ENCODE measurements at regions not wholly inside any gene's neighbourhood (a gene's known extent, or its start where the extent isn't known, plus 50 kb on each side); places are given as distances from the start of the nearest gene placed in this dataset.
A peak's percentile ranks its signal among the peaks of the same experiment; 100 is the strongest.

GRCh38 chr1:14435368-14436023 is 163.0 kb upstream of the KAZN start:
- Histone ChIP-seq H3K79me2 (ENCODE audit: control insufficient read depth, insufficient read depth, low read length) (no peaks in the 10 kb centered on the region), H2BK5ac (ENCODE audit: low read length) (no peak overlapping the region), H2AK5ac (ENCODE audit: low read length) (no peak overlapping the region), H3K4me3 (ENCODE audit: low read length) (no peak overlapping the region), H3K36me3 (ENCODE audit: control insufficient read depth, insufficient read depth, low read length) (no peaks in the 10 kb centered on the region), H3K18ac (ENCODE audit: low read length) (no peak overlapping the region), H3K4ac (ENCODE audit: low read depth, low read length) (no peak overlapping the region), H4K5ac (ENCODE audit: low read length) (no peak overlapping the region), H3K27ac (ENCODE audit: low read depth, low read length) (no peak overlapping the region), H3K4me2 (ENCODE audit: low read length) (no peak overlapping the region), H3K79me1 (ENCODE audit: low read length) (no peaks in the 10 kb centered on the region), H4K8ac (ENCODE audit: low read depth, low read length) (no peak overlapping the region), H3K23ac (ENCODE audit: low read length) (no peak overlapping the region), H3K9ac (ENCODE audit: low read length) (no peak overlapping the region), H3K27me3 (ENCODE audit: insufficient read depth, low read length, poor library complexity) (no peaks in the 10 kb centered on the region), H2BK15ac (replicated peaks; ENCODE audit: low read depth) (no peak overlapping the region), H2BK120ac (ENCODE audit: low read depth, low read length) (no peak overlapping the region), H3K4me1 (ENCODE audit: control insufficient read depth, low read depth, low read length) (no peaks in the 10 kb centered on the region), H3K56ac (ENCODE audit: low read length) (no peak overlapping the region)
- WGBS (ENCODE audit: extremely low coverage, insufficient coverage, low lambda C conversion rate): no CpG with 5 or more reads among the region's 14 CpGs
- peak; percentile 70 for DNase-seq

- H3K79me1 ChIP-seq (ENCODE audit: low read length): no peaks in the 10 kb centered on the region
- no peaks in the 10 kb centered on the region for H3K4me1 ChIP-seq (ENCODE audit: control insufficient read depth, low read depth, low read length)
- H2AK5ac ChIP-seq (ENCODE audit: low read length): no peak overlapping the region
- H3K18ac ChIP-seq (ENCODE audit: low read length): no peak overlapping the region
- no CpG with 5 or more reads among the region's 13 CpGs for WGBS (ENCODE audit: extremely low coverage, insufficient coverage, low lambda C conversion rate)
- H3K4me2 ChIP-seq (ENCODE audit: low read length): no peak overlapping the region
- H3K4ac ChIP-seq (ENCODE audit: low read depth, low read length): no peak overlapping the region
- H3K56ac ChIP-seq (ENCODE audit: low read length): no peak overlapping the region
- no peak overlapping the region for H2BK15ac ChIP-seq (replicated peaks; ENCODE audit: low read depth)
- no peak overlapping the region for H4K5ac ChIP-seq (ENCODE audit: low read length)
- no peak overlapping the region for H3K27ac ChIP-seq (ENCODE audit: low read depth, low read length)
- no peak overlapping the region for H3K23ac ChIP-seq (ENCODE audit: low read length)
- DNase-seq: no peak
- H3K36me3 ChIP-seq (ENCODE audit: control insufficient read depth, insufficient read depth, low read length): no peaks in the 10 kb centered on the region
- no peak overlapping the region for H4K8ac ChIP-seq (ENCODE audit: low read depth, low read length)
- H2BK120ac ChIP-seq (ENCODE audit: low read depth, low read length): no peak overlapping the region
- no peak overlapping the region for H3K4me3 ChIP-seq (ENCODE audit: low read length)
- H3K9ac ChIP-seq (ENCODE audit: low read length): no peak overlapping the region
- H3K79me2 ChIP-seq (ENCODE audit: control insufficient read depth, insufficient read depth, low read length): no peaks in the 10 kb centered on the region
- no peak overlapping the region for H2BK5ac ChIP-seq (ENCODE audit: low read length)
- H3K27me3 ChIP-seq (ENCODE audit: insufficient read depth, low read length, poor library complexity): no peaks in the 10 kb centered on the region
Measured at GRCh38 chr1:14437417-14437918, 161.0 kb upstream of the KAZN start.

- Histone ChIP-seq H3K79me1 (ENCODE audit: low read length) (no peaks in the 10 kb centered on the region), H3K27me3 (ENCODE audit: insufficient read depth, low read length, poor library complexity) (no peaks in the 10 kb centered on the region), H3K4ac (ENCODE audit: low read depth, low read length) (no peak overlapping the region), H3K27ac (ENCODE audit: low read depth, low read length) (no peak overlapping the region), H2AK5ac (ENCODE audit: low read length) (no peak overlapping the region), H2BK15ac (replicated peaks; ENCODE audit: low read depth) (no peak overlapping the region), H3K4me2 (ENCODE audit: low read length) (no peak overlapping the region), H3K9ac (ENCODE audit: low read length) (no peak overlapping the region), H3K56ac (ENCODE audit: low read length) (no peak overlapping the region), H2BK120ac (ENCODE audit: low read depth, low read length) (no peak overlapping the region), H4K8ac (ENCODE audit: low read depth, low read length) (no peak overlapping the region), H3K36me3 (ENCODE audit: control insufficient read depth, insufficient read depth, low read length) (no peaks in the 10 kb centered on the region), H3K23ac (ENCODE audit: low read length) (no peak overlapping the region), H3K79me2 (ENCODE audit: control insufficient read depth, insufficient read depth, low read length) (no peaks in the 10 kb centered on the region), H3K18ac (ENCODE audit: low read length) (no peak overlapping the region), H2BK5ac (ENCODE audit: low read length) (no peak overlapping the region), H3K4me1 (ENCODE audit: control insufficient read depth, low read depth, low read length) (no peaks in the 10 kb centered on the region), H4K5ac (ENCODE audit: low read length) (no peak overlapping the region), H3K4me3 (ENCODE audit: low read length) (no peak overlapping the region)
- no peak for DNase-seq
- WGBS (ENCODE audit: extremely low coverage, insufficient coverage, low lambda C conversion rate): no CpG with 5 or more reads among the region's 6 CpGs
Measured at GRCh38 chr1:14438127-14438769, 160.2 kb upstream of the KAZN start.

GRCh38 chr1:14439015-14439414 is 159.5 kb upstream of the KAZN start:
- Histone ChIP-seq H3K4ac (ENCODE audit: low read depth, low read length) (no peak overlapping the region), H4K5ac (ENCODE audit: low read length) (no peak overlapping the region), H3K4me1 (ENCODE audit: control insufficient read depth, low read depth, low read length) (no peaks in the 10 kb centered on the region), H3K36me3 (ENCODE audit: control insufficient read depth, insufficient read depth, low read length) (no peaks in the 10 kb centered on the region), H2BK15ac (replicated peaks; ENCODE audit: low read depth) (no peak overlapping the region), H3K79me2 (ENCODE audit: control insufficient read depth, insufficient read depth, low read length) (no peaks in the 10 kb centered on the region), H4K8ac (ENCODE audit: low read depth, low read length) (no peak overlapping the region), H3K4me3 (ENCODE audit: low read length) (no peak overlapping the region), H3K9ac (ENCODE audit: low read length) (no peak overlapping the region), H3K79me1 (ENCODE audit: low read length) (no peaks in the 10 kb centered on the region), H3K4me2 (ENCODE audit: low read length) (no peak overlapping the region), H2BK5ac (ENCODE audit: low read length) (no peak overlapping the region), H3K23ac (ENCODE audit: low read length) (no peak overlapping the region), H3K27ac (ENCODE audit: low read depth, low read length) (no peak overlapping the region), H3K18ac (ENCODE audit: low read length) (no peak overlapping the region), H3K56ac (ENCODE audit: low read length) (no peak overlapping the region), H3K27me3 (ENCODE audit: insufficient read depth, low read length, poor library complexity) (no peaks in the 10 kb centered on the region), H2BK120ac (ENCODE audit: low read depth, low read length) (no peak overlapping the region), H2AK5ac (ENCODE audit: low read length) (no peak overlapping the region)
- DNase-seq: no peak
- no CpG with 5 or more reads among the region's 1 CpG for WGBS (ENCODE audit: extremely low coverage, insufficient coverage, low lambda C conversion rate)

- Histone ChIP-seq H3K4me2 (ENCODE audit: low read length) (no peak overlapping the region), H3K18ac (ENCODE audit: low read length) (no peak overlapping the region), H4K8ac (ENCODE audit: low read depth, low read length) (no peak overlapping the region), H2BK15ac (replicated peaks; ENCODE audit: low read depth) (no peak overlapping the region), H3K27me3 (ENCODE audit: insufficient read depth, low read length, poor library complexity) (no peaks in the 10 kb centered on the region), H2BK120ac (ENCODE audit: low read depth, low read length) (no peak overlapping the region), H3K79me1 (ENCODE audit: low read length) (no peaks in the 10 kb centered on the region), H4K5ac (ENCODE audit: low read length) (no peak overlapping the region), H2AK5ac (ENCODE audit: low read length) (no peak overlapping the region), H3K79me2 (ENCODE audit: control insufficient read depth, insufficient read depth, low read length) (no peaks in the 10 kb centered on the region), H3K4me3 (ENCODE audit: low read length) (no peak overlapping the region), H3K36me3 (ENCODE audit: control insufficient read depth, insufficient read depth, low read length) (no peaks in the 10 kb centered on the region), H2BK5ac (ENCODE audit: low read length) (no peak overlapping the region), H3K56ac (ENCODE audit: low read length) (no peak overlapping the region), H3K4me1 (ENCODE audit: control insufficient read depth, low read depth, low read length) (no peaks in the 10 kb centered on the region), H3K9ac (ENCODE audit: low read length) (no peak overlapping the region), H3K4ac (ENCODE audit: low read depth, low read length) (no peak overlapping the region), H3K27ac (ENCODE audit: low read depth, low read length) (no peak overlapping the region), H3K23ac (ENCODE audit: low read length) (no peak overlapping the region)
- DNase-seq: no peak
- WGBS (ENCODE audit: extremely low coverage, insufficient coverage, low lambda C conversion rate): no CpG with 5 or more reads among the region's 9 CpGs
Measured at GRCh38 chr1:14440166-14440565, 158.3 kb upstream of the KAZN start.
